BE2C (cell line): ENCODE measurements at regions not wholly inside any gene's neighbourhood (a gene's known extent, or its start where the extent isn't known, plus 50 kb on each side); places are given as distances from the start of the nearest gene placed in this dataset.

Source experiments
- DNase-seq: peaks from one replicate; pipeline ENCODE4 v3.0.0-alpha.2; 2020
- H3K27me3 ChIP-seq: fragments of 250-450 bp; sonication (Bioruptor Pico); 2 replicates; pipeline ENCODE4 v1.5.1; 2020; ENCODE audit warnings: mild to moderate bottlenecking
- H3K36me3 ChIP-seq: fragments of 250-450 bp; sonication (Bioruptor Pico); 2 replicates; pipeline ENCODE4 v1.5.1; 2020; ENCODE audit warnings: mild to moderate bottlenecking
- H3K4me1 ChIP-seq: fragments of 250-450 bp; sonication (Bioruptor Pico); 2 replicates; pipeline ENCODE4 v1.5.1; 2020
- H3K4me3 ChIP-seq: 2 replicates; pipeline ENCODE4 v1.5.1; 2011; ENCODE audit warnings: low read depth, low read length
- H3K9me3 ChIP-seq: fragments of 250-450 bp; sonication (Bioruptor Pico); 2 replicates; pipeline ENCODE4 v1.5.1; 2020
- TF ChIP-seq, protein P1 (sequence below): IDR thresholded peaks from 2 replicates; pipeline ENCODE4 v1.5.1; 2012; ENCODE audit warnings: mild to moderate bottlenecking, low read depth, low read length

DNA sequence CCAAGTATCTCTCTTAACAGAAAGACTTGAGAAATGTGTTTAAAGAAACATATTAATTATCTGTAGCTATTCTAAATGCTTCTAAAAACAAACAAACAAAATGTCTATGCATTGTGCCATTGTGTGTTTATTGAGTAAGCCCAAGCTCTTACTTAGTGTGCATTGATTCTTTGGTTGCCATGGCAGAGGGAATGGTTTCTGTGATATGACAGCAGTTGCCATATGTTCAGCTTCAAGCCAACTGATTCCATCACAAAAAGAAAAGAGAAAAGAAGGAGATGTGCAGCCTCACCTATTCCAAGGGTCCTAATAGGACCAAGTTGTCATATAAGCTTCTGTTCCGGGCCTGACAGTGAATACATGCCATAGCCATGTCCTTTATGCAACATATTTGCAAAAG is 457.5 kb downstream of the TOX3 start:
- Histone ChIP-seq H3K36me3 (no peaks in the 10 kb centered on the region), H3K9me3 (no peaks in the 10 kb centered on the region), H3K4me1 (no peaks in the 10 kb centered on the region), H3K4me3 (no peak overlapping the region), H3K27me3 (no peaks in the 10 kb centered on the region)
- no peak for DNase-seq
- TF ChIP-seq, protein P1, sequence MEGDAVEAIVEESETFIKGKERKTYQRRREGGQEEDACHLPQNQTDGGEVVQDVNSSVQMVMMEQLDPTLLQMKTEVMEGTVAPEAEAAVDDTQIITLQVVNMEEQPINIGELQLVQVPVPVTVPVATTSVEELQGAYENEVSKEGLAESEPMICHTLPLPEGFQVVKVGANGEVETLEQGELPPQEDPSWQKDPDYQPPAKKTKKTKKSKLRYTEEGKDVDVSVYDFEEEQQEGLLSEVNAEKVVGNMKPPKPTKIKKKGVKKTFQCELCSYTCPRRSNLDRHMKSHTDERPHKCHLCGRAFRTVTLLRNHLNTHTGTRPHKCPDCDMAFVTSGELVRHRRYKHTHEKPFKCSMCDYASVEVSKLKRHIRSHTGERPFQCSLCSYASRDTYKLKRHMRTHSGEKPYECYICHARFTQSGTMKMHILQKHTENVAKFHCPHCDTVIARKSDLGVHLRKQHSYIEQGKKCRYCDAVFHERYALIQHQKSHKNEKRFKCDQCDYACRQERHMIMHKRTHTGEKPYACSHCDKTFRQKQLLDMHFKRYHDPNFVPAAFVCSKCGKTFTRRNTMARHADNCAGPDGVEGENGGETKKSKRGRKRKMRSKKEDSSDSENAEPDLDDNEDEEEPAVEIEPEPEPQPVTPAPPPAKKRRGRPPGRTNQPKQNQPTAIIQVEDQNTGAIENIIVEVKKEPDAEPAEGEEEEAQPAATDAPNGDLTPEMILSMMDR = no peak

GRCh38 chr16:52086901-52087300 is 460.0 kb downstream of the TOX3 start:
- H3K4me1 ChIP-seq = no peaks in the 10 kb centered on the region
- no peaks in the 10 kb centered on the region for H3K36me3 ChIP-seq
- H3K27me3 ChIP-seq = no peaks in the 10 kb centered on the region
- H3K4me3 ChIP-seq = no peak overlapping the region
- DNase-seq = no peak
- H3K9me3 ChIP-seq = no peaks in the 10 kb centered on the region
- TF ChIP-seq, protein P1 = no peak

DNA sequence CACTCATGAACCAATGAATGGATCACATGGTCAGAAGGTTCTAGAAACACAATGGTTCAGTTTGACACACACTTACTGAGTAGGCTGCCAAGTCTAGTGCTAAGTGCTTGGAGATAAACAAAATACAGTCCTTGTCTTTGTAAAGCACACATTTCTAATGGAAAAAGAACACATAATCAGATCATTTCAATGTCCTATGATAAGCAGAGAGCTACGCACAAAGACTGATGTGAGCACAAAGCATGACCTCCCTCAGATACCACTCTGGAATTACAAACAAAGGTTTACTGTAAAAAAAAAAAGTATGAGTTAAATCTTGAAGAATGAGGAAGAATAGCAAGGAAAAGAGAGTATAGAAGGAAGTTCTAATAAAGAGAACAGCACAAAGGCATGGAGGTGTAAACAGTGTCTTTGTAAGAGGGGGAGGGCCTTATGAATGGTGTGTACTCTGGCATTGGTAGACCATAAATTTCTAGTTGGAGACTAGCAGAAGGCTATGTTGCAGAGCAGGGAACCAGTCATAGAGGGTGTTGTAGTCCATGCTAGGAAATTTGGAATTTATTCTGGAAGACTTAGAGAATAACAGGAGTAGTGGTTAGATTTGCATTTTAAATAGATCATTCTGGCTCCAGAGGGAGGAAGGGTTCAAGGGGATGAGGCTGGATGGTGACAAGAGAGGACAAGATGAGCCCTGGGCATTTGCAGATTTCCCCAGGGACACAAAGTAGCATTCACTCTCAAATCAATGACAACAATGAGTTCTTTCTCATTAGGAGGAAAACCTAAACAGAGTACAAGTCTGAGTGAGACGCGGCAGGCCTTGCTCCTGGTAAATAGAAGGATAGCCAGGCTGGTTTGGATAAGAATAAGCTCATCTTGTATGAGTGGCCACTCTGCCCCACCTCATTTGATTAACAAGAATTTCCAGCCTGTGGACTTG is 468.0 kb downstream of the TOX3 start:
- no peaks in the 10 kb centered on the region for H3K9me3 ChIP-seq
- no peaks in the 10 kb centered on the region for H3K36me3 ChIP-seq
- no peak overlapping the region for H3K4me3 ChIP-seq
- TF ChIP-seq, protein P1 = no peak
- no peaks in the 10 kb centered on the region for H3K4me1 ChIP-seq
- no peak for DNase-seq
- H3K27me3 ChIP-seq = no peaks in the 10 kb centered on the region

DNA sequence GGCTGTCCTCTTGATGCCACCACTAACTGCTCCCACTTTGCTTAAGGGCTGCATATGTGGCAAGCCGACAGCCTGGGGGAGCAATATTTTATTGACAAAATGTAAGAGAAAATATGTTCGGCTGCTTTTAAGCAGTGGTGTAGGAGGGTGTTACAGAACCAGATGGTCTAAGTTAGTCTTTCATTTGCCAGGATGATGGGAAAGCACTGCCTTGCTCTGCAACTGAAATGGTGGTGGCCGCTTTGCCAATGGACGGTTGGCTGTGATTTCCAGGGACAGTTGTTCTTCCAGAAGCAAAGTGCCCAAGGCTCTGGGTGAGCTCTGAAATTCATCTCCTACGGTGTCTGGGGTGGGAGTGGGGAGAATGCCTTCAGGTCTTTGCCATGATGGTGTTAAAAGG is 469.3 kb downstream of the TOX3 start:
- H3K36me3 ChIP-seq = no peaks in the 10 kb centered on the region
- H3K4me1 ChIP-seq = no peaks in the 10 kb centered on the region
- H3K9me3 ChIP-seq = no peaks in the 10 kb centered on the region
- no peak overlapping the region for H3K4me3 ChIP-seq
- DNase-seq = no peak
- no peaks in the 10 kb centered on the region for H3K27me3 ChIP-seq
- TF ChIP-seq, protein P1 = no peak

GRCh38 chr16:52076801-52077201 is 470.1 kb downstream of the TOX3 start:
- H3K4me3 ChIP-seq = no peak overlapping the region
- H3K4me1 ChIP-seq = no peaks in the 10 kb centered on the region
- TF ChIP-seq, protein P1 = no peak
- H3K36me3 ChIP-seq = no peaks in the 10 kb centered on the region
- no peak for DNase-seq
- no peaks in the 10 kb centered on the region for H3K27me3 ChIP-seq
- no peaks in the 10 kb centered on the region for H3K9me3 ChIP-seq

DNA sequence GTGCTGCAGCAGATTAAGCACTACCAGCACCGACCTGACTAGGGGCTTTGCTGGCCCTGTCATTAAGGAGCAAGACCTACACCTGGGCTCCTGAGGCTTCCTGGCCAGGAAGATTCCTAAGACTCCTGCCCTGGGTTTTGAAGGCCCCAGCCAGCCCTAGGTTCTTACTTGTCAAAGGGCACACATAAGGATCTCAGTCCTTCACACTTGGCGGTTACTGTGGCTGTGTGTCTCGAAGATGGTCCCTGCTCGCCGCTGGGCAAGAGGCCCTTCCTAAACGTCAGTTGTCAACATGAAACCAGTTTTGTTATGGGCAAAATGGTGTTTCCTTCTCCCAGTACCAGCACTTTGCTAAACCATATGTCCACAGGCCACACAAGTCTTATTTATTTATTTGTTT is 470.6 kb downstream of the TOX3 start:
- no peak for DNase-seq
- H3K36me3 ChIP-seq = no peaks in the 10 kb centered on the region
- no peaks in the 10 kb centered on the region for H3K4me1 ChIP-seq
- H3K9me3 ChIP-seq = no peaks in the 10 kb centered on the region
- H3K27me3 ChIP-seq = no peaks in the 10 kb centered on the region
- no peak overlapping the region for H3K4me3 ChIP-seq
- TF ChIP-seq, protein P1 = no peak
